NCI-H2029 treated with DMSO at 0.1 percent for 48 hours (cell line): ENCODE measurements at regions not wholly inside any gene's neighbourhood (a gene's known extent, or its start where the extent isn't known, plus 50 kb on each side); places are given as distances from the start of the nearest gene placed in this dataset.
A peak's percentile ranks its signal among the peaks of the same experiment; 100 is the strongest.
"Not testable (repeated sequence)": the region's sequence is repeated elsewhere in the genome, so short reads cannot be mapped to it uniquely, and the experiment has no call there.

ENCODE experiments used
- DNase-seq: peaks from one replicate; lab custom pipeline; 2025; lab: John Stamatoyannopoulos, UW

- no peak for DNase-seq
These were observed 51.9 kb upstream of the ALX4 start for GRCh38 chr11:44361813-44362212.

DNA sequence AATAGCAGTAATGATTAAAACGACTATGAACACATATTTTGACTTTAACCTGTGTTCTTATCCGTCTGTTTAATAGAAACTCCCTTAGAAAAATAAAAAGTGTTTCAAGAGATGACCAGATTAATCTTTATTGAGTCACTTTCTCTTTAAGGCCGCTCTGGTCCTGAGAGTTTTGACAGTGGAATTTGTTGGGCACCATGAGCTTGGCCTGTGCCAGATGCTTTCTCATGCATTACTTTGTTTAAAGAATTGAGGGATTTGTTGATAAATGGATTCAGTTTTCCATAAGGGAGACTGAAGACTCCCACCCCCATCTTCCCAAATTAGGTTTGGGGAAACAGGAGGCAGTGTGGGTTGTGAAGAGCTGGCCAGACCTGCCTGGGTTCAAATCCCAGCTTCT lies 53.2 kb upstream of the ALX4 start:
- DNase-seq: no peak

GRCh38 chr11:44364596-44364995 lies 54.7 kb upstream of the ALX4 start:
- no peak for DNase-seq

GRCh38 chr11:44365616-44366015 lies 55.7 kb upstream of the ALX4 start:
- no peak for DNase-seq

- DNase-seq: no peak
These were observed 56.1 kb upstream of the ALX4 start for GRCh38 chr11:44366026-44366425.

DNA sequence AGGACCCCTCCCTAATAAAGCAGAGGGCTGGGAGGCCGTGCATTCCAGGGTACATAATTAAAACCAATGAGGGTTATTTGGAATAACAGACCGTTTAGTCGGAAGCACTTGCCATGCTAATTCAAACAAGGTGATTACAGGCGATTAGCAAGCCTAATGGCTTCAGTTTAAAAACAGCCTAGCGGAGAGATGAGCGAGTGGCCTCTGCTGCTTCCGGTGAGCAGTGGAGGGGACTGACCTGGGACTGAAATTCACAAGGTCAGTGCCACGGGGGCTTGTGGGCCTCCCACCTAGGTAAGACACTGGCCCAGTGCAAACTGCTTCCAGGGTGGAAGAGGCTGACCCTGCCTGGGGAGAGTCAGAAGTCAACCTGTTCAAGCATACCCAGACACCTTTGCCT lies 56.8 kb upstream of the ALX4 start:
- no peak for DNase-seq

GRCh38 chr11:44367452-44367851 lies 57.5 kb upstream of the ALX4 start:
- DNase-seq: no peak

DNA sequence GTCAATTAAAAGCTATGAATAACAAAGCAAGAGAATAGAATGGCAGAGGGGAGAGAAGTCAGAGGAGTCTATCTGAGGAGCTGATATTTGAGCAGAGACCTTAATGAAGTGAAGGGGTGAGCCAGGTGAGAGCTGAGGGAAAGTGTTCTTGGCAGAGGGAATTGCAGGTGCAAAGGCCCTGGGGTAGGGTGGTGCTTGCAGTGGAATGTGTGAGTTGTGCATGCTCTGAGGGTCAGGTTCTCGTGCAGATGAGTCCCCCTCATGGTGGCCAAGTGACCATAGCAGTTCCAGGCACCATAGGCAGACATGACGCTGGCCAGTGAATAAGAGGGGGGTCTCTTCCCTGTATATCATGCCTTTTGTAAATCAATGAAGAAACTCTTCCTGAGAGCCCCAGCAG lies 58.9 kb upstream of the ALX4 start:
- no peak for DNase-seq

DNA sequence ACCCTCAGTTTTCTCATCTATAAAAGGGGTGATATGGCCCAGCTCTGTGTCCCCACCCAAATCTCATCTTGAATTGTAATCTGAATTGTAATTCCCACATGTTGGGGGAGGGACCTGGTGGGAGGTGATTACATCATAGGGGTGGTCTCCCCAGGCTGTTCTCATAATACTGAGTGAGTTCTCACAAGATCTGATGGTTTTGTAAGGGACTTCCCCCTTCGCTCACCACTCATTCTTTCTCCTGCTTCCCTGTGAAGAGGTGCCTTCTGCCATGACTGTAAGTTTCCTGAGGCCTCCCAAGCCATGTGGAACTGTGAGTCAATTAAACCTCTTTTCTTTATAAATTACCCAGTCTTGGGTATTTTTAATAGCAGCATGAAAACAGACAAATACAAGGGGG lies 61.1 kb upstream of the ALX4 start:
- DNase-seq: not testable (repeated sequence)

GRCh38 chr11:44371706-44372105 lies 61.8 kb upstream of the ALX4 start:
- no peak for DNase-seq

GRCh38 chr11:44372989-44373388 lies 63.0 kb upstream of the ALX4 start:
- DNase-seq: no peak

- no peak for DNase-seq
These were observed 64.1 kb upstream of the ALX4 start for GRCh38 chr11:44374001-44374400.

DNA sequence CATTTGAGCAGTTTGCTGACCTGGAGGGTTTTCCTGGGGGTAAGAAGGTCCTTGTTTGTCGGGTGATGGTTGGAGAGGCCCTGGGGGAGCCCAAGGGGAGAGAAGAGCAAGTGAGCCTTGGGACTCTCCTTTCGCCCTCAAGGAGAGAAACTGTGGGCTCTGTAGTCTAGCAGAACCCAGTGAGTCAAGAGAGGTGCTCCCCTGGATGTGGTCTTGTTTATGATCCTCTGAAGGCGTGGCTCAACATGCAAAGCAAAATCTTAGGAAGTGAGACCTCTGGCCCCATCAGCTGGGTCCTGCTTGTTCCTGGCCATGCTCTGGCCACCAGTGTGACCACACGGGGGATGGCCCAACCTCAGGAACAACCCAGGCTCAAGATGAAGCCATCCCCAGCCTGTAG lies 66.5 kb upstream of the ALX4 start:
- DNase-seq: no peak

DNA sequence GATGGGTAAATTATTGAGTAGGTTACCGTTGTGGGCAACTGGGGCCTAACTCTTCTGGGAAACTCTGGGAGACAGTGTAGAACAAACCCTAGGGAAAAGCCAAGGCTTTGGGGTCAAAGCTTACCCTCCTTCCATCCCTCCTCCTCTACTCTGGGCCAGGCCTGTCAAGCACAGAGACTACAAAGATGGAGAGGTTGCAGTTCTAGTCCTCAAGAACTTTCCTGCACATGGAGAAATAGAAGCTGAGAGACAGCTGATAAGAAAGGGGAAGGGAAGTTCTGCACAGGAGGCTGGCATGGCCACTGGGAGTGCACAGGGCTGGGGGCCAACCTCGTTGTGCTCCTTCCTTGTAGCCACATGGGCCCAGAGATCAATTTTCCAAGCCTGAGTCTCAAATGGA lies 67.2 kb upstream of the ALX4 start:
- no peak for DNase-seq

GRCh38 chr11:44377914-44378321 lies 68.0 kb upstream of the ALX4 start:
- no peak for DNase-seq

- DNase-seq: peak; percentile 27
These were observed 69.4 kb upstream of the ALX4 start for GRCh38 chr11:44379141-44380008.

GRCh38 chr11:44380009-44380313 lies 70.0 kb upstream of the ALX4 start:
- no peak for DNase-seq

DNA sequence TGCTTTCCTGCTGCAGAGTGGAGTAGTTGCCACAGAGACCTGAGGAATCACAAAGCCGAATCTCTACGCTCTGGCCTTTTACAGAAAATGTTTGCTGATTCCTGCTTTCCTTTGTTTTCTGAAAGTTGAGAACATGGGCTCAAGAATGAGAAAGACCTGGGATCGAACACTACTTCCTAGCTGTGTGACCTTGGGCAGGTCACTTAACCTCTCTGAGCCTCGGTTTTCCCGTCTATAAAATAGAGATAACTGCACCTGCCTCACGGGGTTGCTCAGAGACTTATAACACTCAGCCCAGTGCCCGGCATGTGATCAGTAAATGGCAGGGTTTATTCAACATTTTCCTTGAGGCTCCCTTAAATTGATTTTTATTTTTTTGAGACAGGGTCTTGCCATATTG lies 70.9 kb upstream of the ALX4 start:
- no peak for DNase-seq

DNA sequence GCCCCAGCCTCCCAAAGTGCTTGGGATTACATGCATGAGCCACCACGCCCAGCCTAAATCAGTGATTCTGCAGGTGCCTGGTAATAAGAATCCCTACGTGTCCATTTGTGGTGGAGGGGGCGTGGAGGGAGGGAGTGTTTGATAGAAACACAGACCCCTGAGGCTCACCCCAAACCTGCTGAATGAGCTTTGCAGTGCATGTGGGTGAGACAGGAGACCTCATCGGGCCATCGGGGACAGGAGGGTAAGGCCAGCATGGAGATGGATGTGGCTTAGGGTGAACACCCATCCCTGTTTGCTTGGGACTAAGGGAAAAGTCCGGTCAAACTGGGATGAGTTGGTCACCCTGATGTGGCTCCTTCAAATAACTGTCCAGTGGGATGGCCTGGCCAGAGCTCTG lies 71.3 kb upstream of the ALX4 start:
- no peak for DNase-seq

- no peak for DNase-seq
These were observed 72.2 kb upstream of the ALX4 start for GRCh38 chr11:44382118-44382517.

- no peak for DNase-seq
These were observed 72.8 kb upstream of the ALX4 start for GRCh38 chr11:44382656-44383240.

DNA sequence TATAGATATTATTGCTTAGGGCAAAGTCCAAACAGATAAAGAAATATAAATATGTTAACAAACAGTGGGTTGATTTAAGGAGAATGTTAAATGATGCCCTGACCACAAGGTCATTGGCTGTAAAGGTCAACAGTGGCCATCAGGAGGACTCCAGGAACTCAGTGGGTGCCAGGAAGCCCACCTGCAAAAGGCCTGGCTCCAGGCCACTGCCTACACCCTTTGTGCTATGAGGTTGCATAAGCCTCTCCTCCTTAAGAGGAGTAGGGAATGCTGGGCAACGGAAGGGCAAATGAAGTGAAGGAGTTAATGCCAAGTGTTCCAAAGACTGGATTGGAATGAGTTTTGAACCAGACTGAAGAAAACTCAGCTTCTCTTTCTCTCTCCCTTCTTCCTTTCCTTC lies 73.3 kb upstream of the ALX4 start:
- no peak for DNase-seq

GRCh38 chr11:44387415-44387814 lies 77.5 kb upstream of the ALX4 start:
- no peak for DNase-seq

DNA sequence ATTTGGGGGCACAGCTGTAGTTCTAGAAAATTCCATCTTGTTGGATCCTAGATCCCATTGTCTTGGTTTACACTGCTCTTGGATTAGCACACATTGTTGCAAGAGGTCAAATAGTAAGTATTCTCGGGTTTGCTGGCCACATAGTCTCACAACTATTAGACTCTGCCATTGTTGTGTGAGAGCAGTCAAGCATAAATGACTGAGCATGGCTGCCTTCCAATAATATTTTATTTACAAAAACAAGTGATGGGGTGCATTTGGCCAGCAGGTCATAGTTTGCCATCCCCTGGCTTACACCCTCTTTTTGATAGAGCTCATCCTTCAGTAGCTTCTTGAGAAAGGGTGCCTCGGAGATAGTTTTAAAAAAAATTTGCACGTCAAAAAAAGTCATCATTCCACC lies 77.9 kb upstream of the ALX4 start:
- no peak for DNase-seq
